GM23338 (cell line): ENCODE measurements at regions not wholly inside any gene's neighbourhood (a gene's known extent, or its start where the extent isn't known, plus 50 kb on each side); places are given as distances from the start of the nearest gene placed in this dataset.

Source experiments
- ATAC-seq: fragments of 200-7000 bp; cut with Tn5 transposase; 3 replicates; pipeline ENCODE4 v1.9.1; 2020
- DNase-seq: peaks from one replicate; pipeline ENCODE4 v3.0.0-alpha.2; 2015; ENCODE audit warnings: low spot score
- H2AFZ ChIP-seq: fragments of 200-600 bp; sonication (generic); 2 replicates; pipeline ENCODE4 v1.8.0; 2016; ENCODE audit warnings: antibody characterized with exemption, mild to moderate bottlenecking, moderate library complexity
- H3F3A ChIP-seq: fragments of 200-600 bp; sonication (generic); replicated peaks from 2 replicates; pipeline ENCODE4 v1.8.0; 2017; ENCODE audit warnings: antibody characterized with exemption, mixed run types, low read depth
- H3K27ac ChIP-seq: fragments of 200-600 bp; sonication (generic); 2 replicates; pipeline ENCODE4 v1.6.1; 2016; ENCODE audit warnings: low read depth
- H3K27me3 ChIP-seq: fragments of 200-600 bp; sonication (generic); 2 replicates; pipeline ENCODE4 v1.8.0; 2016; ENCODE audit warnings: mild to moderate bottlenecking, mixed run types, moderate library complexity; ENCODE audit not compliant: insufficient read depth
- H3K36me3 ChIP-seq: fragments of 200-600 bp; sonication (generic); 2 replicates; pipeline ENCODE4 v1.8.0; 2016; ENCODE audit warnings: mild to moderate bottlenecking; ENCODE audit not compliant: insufficient read depth
- H3K4me1 ChIP-seq: fragments of 200-600 bp; sonication (generic); 2 replicates; pipeline ENCODE4 v1.8.0; 2016; ENCODE audit warnings: mild to moderate bottlenecking, moderate library complexity; ENCODE audit not compliant: insufficient read depth
- H3K4me2 ChIP-seq: fragments of 200-600 bp; sonication (generic); 2 replicates; pipeline ENCODE4 v1.7.1; 2017; ENCODE audit warnings: mixed run types
- H3K4me3 ChIP-seq: fragments of 200-600 bp; sonication (generic); 2 replicates; pipeline ENCODE4 v1.6.1; 2016; ENCODE audit warnings: mixed run types
- H3K79me2 ChIP-seq: fragments of 200-600 bp; sonication (generic); replicated peaks from 2 replicates; pipeline ENCODE4 v1.8.0; 2017; ENCODE audit warnings: mild to moderate bottlenecking; ENCODE audit not compliant: insufficient read depth
- H3K9me2 ChIP-seq: fragments of 200-600 bp; sonication (generic); 2 replicates; pipeline ENCODE4 v1.8.0; 2017; ENCODE audit not compliant: insufficient read depth
- H4K20me1 ChIP-seq: fragments of 200-600 bp; sonication (generic); replicated peaks from 2 replicates; pipeline ENCODE4 v1.8.0; 2017; ENCODE audit warnings: mild to moderate bottlenecking; ENCODE audit not compliant: insufficient read depth
- H3K27ac Mint-ChIP-seq: 2 replicates; pipeline ENCODE4 v1.8.0; 2020; ENCODE audit warnings: inconsistent platforms, mild to moderate bottlenecking, moderate library complexity, mixed read lengths
- H3K27me3 Mint-ChIP-seq: 3 replicates; pipeline ENCODE4 v1.8.0; 2022; ENCODE audit warnings: low read depth, mild to moderate bottlenecking, moderate library complexity, mixed read lengths, inconsistent platforms; ENCODE audit not compliant: insufficient read depth, poor library complexity
- H3K36me3 Mint-ChIP-seq: 3 replicates; pipeline ENCODE4 v1.8.0; 2021; ENCODE audit warnings: low read depth, mild to moderate bottlenecking, inconsistent platforms, moderate library complexity, mixed read lengths
- H3K4me1 Mint-ChIP-seq: 3 replicates; pipeline ENCODE4 v1.8.0; 2020; ENCODE audit warnings: mild to moderate bottlenecking, inconsistent platforms, mixed read lengths
- H3K4me3 Mint-ChIP-seq: 3 replicates; pipeline ENCODE4 v1.8.0; 2021; ENCODE audit warnings: moderate library complexity, mild to moderate bottlenecking, inconsistent platforms, mixed read lengths
- H3K9me3 Mint-ChIP-seq: 3 replicates; pipeline ENCODE4 v1.8.0; 2020; ENCODE audit warnings: moderate library complexity, mild to moderate bottlenecking, inconsistent platforms, mixed read lengths
- CREB1 ChIP-seq: fragments of 250-450 bp; sonication (Bioruptor Pico); IDR thresholded peaks from 2 replicates; pipeline ENCODE4 v1.5.0; 2020; ENCODE audit warnings: low read depth, mild to moderate bottlenecking, moderate library complexity
- ETS1 ChIP-seq: IDR thresholded peaks from 2 replicates; pipeline ENCODE4 v1.6.1; 2016; ENCODE audit warnings: antibody characterized with exemption
- EZH2 ChIP-seq: fragments of 200-600 bp; sonication (generic); IDR thresholded peaks from one replicate; pipeline ENCODE4 v1.8.0; 2017; ENCODE audit warnings: antibody characterized with exemption, mild to moderate bottlenecking, low read depth; ENCODE audit not compliant: unreplicated experiment
- JUNB ChIP-seq: IDR thresholded peaks from one replicate; pipeline ENCODE4 v1.6.1; 2016; ENCODE audit warnings: antibody characterized with exemption; ENCODE audit not compliant: unreplicated experiment
- STAT1 ChIP-seq: IDR thresholded peaks from one replicate; pipeline ENCODE4 v1.6.1; 2016; ENCODE audit warnings: antibody characterized with exemption; ENCODE audit not compliant: unreplicated experiment
- ZNF114 ChIP-seq: fragments of 250-450 bp; sonication (Bioruptor Pico); IDR thresholded peaks from 2 replicates; pipeline ENCODE4 v1.5.0; 2020; ENCODE audit warnings: mild to moderate bottlenecking, moderate library complexity
- ZNF331 ChIP-seq: fragments of 250-450 bp; sonication (Bioruptor Pico); IDR thresholded peaks from 2 replicates; pipeline ENCODE4 v1.5.0; 2020; ENCODE audit warnings: low read depth, mild to moderate bottlenecking, moderate library complexity
- TF ChIP-seq, protein P1 (sequence below), 2 experiments: fragments of 200-600 bp in 1 of 2; sonication (generic) in 1 of 2; conservative IDR thresholded peaks; 2 replicates each; pipeline versions ENCODE4 v1.5.1 to v1.6.1; 2016 to 2017; ENCODE audit warnings: antibody characterized with exemption in 2 of 2, low read depth in 2 of 2, mild to moderate bottlenecking in 2 of 2, moderate library complexity in 1 of 2
- TF ChIP-seq, protein P2 (sequence below): fragments of 250-450 bp; sonication (Bioruptor Pico); IDR thresholded peaks from 2 replicates; pipeline ENCODE4 v1.5.0; 2020; ENCODE audit warnings: mild to moderate bottlenecking, moderate library complexity

GRCh38 chr11:122304973-122305372, 189.0 kb upstream of the BLID start:
- no peak overlapping the region for H3K27ac ChIP-seq
- Mint-ChIP-seq H3K4me1 (peaks cover 53% of the 10 kb centered on the region), H3K36me3 (peaks cover 3% of the 10 kb centered on the region), H3K27ac (no peak overlapping the region), H3K9me3 (peaks cover 2% of the 10 kb centered on the region; the same call in 1 of the 3 replicates), H3K27me3 (no peaks in the 10 kb centered on the region), H3K4me3 (no peak overlapping the region)
- no peaks in the 10 kb centered on the region for H3K79me2 ChIP-seq
- no peak for TF ChIP-seq CREB1
- TF ChIP-seq, protein P1, sequence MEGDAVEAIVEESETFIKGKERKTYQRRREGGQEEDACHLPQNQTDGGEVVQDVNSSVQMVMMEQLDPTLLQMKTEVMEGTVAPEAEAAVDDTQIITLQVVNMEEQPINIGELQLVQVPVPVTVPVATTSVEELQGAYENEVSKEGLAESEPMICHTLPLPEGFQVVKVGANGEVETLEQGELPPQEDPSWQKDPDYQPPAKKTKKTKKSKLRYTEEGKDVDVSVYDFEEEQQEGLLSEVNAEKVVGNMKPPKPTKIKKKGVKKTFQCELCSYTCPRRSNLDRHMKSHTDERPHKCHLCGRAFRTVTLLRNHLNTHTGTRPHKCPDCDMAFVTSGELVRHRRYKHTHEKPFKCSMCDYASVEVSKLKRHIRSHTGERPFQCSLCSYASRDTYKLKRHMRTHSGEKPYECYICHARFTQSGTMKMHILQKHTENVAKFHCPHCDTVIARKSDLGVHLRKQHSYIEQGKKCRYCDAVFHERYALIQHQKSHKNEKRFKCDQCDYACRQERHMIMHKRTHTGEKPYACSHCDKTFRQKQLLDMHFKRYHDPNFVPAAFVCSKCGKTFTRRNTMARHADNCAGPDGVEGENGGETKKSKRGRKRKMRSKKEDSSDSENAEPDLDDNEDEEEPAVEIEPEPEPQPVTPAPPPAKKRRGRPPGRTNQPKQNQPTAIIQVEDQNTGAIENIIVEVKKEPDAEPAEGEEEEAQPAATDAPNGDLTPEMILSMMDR (conservative IDR thresholded peaks at IDR 0.05; ENCODE audit: low read depth in 2 of 2) = no peak
- no peak for TF ChIP-seq ZNF331 (CRISPR knock-in tag)
- no peak for TF ChIP-seq STAT1
- no peak for TF ChIP-seq EZH2
- no peak for TF ChIP-seq ETS1
- TF ChIP-seq JUNB = no peak
- TF ChIP-seq ZNF114 (CRISPR knock-in tag) = no peak
- H3K4me2 ChIP-seq = no peak overlapping the region
- H3F3A ChIP-seq = no peaks in the 10 kb centered on the region
- no peaks in the 10 kb centered on the region for H3K36me3 ChIP-seq
- no peak overlapping the region for H3K4me3 ChIP-seq
- no peaks in the 10 kb centered on the region for H4K20me1 ChIP-seq
- no peaks in the 10 kb centered on the region for H3K27me3 ChIP-seq
- no peak overlapping the region for H2AFZ ChIP-seq
- H3K4me1 ChIP-seq = peaks cover 38% of the 10 kb centered on the region
- ATAC-seq = no peak
- no peak for DNase-seq
- H3K9me2 ChIP-seq = no peaks in the 10 kb centered on the region

GRCh38 chr11:122304306-122304705, 188.3 kb upstream of the BLID start:
- H3K36me3 ChIP-seq = no peaks in the 10 kb centered on the region
- H3K27ac ChIP-seq = no peak overlapping the region
- Mint-ChIP-seq H3K27me3 (no peaks in the 10 kb centered on the region), H3K9me3 (peaks cover 8% of the 10 kb centered on the region), H3K27ac (no peak overlapping the region), H3K36me3 (peaks cover 9% of the 10 kb centered on the region), H3K4me1 (peaks cover 48% of the 10 kb centered on the region), H3K4me3 (no peak overlapping the region)
- H3K4me3 ChIP-seq = no peak overlapping the region
- no peak overlapping the region for H2AFZ ChIP-seq
- peaks cover 38% of the 10 kb centered on the region for H3K4me1 ChIP-seq
- no peaks in the 10 kb centered on the region for H4K20me1 ChIP-seq
- TF ChIP-seq, protein P2, sequence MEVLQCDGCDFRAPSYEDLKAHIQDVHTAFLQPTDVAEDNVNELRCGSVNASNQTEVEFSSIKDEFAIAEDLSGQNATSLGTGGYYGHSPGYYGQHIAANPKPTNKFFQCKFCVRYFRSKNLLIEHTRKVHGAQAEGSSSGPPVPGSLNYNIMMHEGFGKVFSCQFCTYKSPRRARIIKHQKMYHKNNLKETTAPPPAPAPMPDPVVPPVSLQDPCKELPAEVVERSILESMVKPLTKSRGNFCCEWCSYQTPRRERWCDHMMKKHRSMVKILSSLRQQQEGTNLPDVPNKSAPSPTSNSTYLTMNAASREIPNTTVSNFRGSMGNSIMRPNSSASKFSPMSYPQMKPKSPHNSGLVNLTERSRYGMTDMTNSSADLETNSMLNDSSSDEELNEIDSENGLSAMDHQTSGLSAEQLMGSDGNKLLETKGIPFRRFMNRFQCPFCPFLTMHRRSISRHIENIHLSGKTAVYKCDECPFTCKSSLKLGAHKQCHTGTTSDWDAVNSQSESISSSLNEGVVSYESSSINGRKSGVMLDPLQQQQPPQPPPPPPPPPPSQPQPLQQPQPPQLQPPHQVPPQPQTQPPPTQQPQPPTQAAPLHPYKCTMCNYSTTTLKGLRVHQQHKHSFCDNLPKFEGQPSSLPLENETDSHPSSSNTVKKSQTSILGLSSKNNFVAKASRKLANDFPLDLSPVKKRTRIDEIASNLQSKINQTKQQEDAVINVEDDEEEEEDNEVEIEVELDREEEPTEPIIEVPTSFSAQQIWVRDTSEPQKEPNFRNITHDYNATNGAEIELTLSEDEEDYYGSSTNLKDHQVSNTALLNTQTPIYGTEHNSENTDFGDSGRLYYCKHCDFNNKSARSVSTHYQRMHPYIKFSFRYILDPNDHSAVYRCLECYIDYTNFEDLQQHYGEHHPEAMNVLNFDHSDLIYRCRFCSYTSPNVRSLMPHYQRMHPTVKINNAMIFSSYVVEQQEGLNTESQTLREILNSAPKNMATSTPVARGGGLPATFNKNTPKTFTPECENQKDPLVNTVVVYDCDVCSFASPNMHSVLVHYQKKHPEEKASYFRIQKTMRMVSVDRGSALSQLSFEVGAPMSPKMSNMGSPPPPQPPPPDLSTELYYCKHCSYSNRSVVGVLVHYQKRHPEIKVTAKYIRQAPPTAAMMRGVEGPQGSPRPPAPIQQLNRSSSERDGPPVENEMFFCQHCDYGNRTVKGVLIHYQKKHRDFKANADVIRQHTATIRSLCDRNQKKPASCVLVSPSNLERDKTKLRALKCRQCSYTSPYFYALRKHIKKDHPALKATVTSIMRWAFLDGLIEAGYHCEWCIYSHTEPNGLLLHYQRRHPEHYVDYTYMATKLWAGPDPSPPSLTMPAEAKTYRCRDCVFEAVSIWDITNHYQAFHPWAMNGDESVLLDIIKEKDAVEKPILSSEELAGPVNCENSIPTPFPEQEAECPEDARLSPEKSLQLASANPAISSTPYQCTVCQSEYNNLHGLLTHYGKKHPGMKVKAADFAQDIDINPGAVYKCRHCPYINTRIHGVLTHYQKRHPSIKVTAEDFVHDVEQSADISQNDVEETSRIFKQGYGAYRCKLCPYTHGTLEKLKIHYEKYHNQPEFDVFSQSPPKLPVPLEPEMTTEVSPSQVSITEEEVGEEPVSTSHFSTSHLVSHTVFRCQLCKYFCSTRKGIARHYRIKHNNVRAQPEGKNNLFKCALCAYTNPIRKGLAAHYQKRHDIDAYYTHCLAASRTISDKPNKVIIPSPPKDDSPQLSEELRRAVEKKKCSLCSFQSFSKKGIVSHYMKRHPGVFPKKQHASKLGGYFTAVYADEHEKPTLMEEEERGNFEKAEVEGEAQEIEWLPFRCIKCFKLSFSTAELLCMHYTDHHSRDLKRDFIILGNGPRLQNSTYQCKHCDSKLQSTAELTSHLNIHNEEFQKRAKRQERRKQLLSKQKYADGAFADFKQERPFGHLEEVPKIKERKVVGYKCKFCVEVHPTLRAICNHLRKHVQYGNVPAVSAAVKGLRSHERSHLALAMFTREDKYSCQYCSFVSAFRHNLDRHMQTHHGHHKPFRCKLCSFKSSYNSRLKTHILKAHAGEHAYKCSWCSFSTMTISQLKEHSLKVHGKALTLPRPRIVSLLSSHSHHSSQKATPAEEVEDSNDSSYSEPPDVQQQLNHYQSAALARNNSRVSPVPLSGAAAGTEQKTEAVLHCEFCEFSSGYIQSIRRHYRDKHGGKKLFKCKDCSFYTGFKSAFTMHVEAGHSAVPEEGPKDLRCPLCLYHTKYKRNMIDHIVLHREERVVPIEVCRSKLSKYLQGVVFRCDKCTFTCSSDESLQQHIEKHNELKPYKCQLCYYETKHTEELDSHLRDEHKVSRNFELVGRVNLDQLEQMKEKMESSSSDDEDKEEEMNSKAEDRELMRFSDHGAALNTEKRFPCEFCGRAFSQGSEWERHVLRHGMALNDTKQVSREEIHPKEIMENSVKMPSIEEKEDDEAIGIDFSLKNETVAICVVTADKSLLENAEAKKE (CRISPR knock-in tag) = no peak
- no peak for TF ChIP-seq ZNF331 (CRISPR knock-in tag)
- peak overlapping the region; percentile 3; the same call in 1 of the 2 replicates for H3K4me2 ChIP-seq
- no peaks in the 10 kb centered on the region for H3K27me3 ChIP-seq
- no peaks in the 10 kb centered on the region for H3F3A ChIP-seq
- ATAC-seq (no peak), DNase-seq (no peak)
- H3K79me2 ChIP-seq = no peaks in the 10 kb centered on the region
- no peaks in the 10 kb centered on the region for H3K9me2 ChIP-seq
